ENCODE measurements at regions not wholly inside any gene's neighbourhood (a gene's known extent, or its start where the extent isn't known, plus 50 kb on each side); places are given as distances from the start of the nearest gene placed in this dataset.

DNA sequence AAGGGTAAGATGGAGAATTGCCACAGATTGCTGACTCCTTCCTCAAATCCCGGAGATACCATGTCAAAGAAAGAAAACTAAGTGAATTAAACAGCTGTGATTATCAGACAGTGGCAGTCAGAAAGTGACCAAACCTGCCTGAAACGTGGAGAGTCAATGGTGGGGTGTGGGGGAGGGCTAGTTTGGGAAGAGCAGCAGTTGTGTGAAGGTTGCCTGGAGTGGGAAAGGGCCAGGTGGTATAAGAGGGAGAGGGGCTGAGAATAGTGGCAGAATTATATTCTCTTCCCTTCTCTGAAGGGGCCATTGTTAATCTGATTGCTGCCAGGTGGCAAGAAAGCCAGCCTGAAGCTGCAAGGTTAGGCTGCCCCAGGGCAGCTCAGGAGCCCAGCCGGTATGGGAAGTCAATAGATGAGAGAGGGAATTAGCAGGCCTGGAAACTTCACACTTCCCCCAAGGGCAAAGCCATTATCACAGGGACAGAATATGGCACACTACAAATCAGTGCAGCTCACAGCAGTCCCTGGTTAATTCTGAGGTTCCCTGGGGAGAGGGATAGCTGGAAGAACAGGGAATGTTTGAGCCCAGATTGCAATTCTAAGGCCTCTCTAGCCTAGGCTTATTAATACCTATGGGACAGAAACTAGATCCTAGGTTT is 83.9 kb upstream of the ITGB1 start:
- TF ChIP-seq, protein P1, sequence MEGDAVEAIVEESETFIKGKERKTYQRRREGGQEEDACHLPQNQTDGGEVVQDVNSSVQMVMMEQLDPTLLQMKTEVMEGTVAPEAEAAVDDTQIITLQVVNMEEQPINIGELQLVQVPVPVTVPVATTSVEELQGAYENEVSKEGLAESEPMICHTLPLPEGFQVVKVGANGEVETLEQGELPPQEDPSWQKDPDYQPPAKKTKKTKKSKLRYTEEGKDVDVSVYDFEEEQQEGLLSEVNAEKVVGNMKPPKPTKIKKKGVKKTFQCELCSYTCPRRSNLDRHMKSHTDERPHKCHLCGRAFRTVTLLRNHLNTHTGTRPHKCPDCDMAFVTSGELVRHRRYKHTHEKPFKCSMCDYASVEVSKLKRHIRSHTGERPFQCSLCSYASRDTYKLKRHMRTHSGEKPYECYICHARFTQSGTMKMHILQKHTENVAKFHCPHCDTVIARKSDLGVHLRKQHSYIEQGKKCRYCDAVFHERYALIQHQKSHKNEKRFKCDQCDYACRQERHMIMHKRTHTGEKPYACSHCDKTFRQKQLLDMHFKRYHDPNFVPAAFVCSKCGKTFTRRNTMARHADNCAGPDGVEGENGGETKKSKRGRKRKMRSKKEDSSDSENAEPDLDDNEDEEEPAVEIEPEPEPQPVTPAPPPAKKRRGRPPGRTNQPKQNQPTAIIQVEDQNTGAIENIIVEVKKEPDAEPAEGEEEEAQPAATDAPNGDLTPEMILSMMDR (IDR thresholded peaks at IDR 0.05), result no peak
- TF ChIP-seq POLR2A (IDR thresholded peaks at IDR 0.05) (no peak), POLR2AphosphoS5 (IDR thresholded peaks at IDR 0.05; ENCODE audit: insufficient read depth in 1 of 2, low read depth in 1 of 2) (no peak)

Data from vagina (tissue), 2 donors.